NCI-H345 treated with DMSO at 0.1 percent for 48 hours (cell line): ENCODE measurements at regions not wholly inside any gene's neighbourhood (a gene's known extent, or its start where the extent isn't known, plus 50 kb on each side); places are given as distances from the start of the nearest gene placed in this dataset.

ENCODE experiments used
- DNase-seq: peaks from one replicate; lab custom pipeline; 2025; ENCODE audit not compliant: unreplicated experiment; lab: John Stamatoyannopoulos, UW

DNA sequence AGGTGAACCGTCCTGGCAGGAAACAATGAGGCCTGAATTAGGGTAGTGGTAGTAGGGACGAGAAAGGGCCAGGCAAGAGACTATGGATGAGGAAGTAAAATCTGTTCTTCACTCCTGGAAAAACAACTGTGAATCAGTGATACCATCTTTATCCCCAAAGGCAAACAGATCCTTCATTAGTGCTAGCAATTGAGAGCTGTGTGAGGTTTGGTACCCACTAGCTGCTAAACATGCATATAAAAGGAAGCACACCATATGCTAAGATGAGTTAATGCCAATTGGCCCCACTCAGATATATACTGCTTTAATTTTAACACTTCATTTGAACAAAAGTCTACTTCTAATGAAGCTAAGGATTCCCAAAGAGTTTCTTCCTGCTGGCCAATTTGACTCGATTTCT lies 244.8 kb upstream of the NR4A3 start:
- no peak for DNase-seq

DNA sequence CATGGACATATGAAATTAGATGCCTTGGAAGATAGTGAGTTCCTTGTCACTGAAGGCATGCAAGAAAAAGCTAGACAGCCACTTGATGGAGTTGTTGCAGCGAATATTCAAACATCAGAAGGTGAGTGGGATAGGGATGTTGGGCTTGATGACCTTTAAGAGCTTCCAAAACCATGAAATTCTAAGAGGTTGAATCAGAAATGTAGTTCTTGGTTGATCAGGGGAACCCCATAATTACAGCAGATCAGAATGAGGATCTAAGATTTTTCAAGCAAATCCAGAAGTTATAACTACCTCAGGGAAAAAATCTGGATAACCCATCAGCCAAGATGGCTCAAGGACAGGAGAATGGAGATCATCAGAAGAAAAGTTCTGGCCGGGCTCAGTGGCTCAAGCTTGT lies 244.3 kb upstream of the NR4A3 start:
- DNase-seq = no peak

DNA sequence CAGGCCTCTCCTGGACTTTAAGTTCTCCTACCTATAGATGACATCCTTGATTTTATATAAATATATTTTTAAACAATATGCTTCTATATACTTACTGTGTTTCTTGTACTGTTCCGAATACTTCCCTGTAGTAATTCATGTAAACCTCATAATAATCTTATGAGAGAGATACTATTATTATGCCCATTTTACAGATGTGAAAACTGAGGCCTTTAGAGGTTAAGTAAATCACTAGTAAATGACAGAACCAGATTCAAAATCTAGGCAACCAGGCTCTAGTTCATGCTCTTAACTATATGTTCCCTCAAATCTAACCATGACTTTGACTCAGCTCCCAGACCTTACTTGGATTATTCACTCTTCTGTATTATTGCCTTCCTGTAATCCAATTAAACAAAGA lies 243.0 kb upstream of the NR4A3 start:
- DNase-seq = no peak

DNA sequence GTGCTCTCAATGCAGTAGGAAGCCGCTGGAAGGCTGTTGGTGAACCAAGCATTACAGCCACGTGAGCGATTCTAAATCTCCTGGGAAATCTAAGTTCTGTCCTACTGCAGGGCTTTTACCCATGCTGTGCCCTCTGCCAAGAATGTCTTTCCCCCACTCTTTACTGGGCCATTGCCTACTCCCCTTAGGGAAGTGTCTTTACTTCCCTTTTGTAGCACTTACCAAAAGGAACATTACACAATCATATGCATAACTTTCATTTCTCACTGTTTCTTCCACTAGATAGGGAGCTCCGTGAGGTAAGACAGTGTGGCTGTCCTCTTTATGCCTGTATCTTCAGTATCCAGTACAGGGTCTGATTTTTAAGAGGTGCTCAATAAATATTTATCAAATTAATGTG lies 241.7 kb upstream of the NR4A3 start:
- no peak for DNase-seq

DNA sequence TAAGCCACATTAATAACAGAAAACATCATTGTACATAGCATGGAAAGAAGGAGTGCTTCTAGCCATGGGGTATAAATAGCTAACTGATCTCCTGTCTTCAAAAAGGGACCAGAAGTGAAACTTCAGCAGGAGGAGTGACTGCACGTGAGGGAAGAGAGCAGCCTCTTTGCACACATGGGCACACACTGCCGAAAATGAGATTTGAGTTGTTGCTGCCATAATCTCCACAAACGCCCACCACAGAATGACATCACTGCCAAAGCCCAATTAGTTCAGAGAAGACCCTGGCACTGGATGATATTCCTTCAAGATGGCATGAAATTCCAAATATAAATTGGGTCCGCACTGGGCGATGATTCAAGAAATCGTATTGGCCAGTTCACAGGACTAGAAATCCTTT lies 238.9 kb upstream of the NR4A3 start:
- no peak for DNase-seq

DNA sequence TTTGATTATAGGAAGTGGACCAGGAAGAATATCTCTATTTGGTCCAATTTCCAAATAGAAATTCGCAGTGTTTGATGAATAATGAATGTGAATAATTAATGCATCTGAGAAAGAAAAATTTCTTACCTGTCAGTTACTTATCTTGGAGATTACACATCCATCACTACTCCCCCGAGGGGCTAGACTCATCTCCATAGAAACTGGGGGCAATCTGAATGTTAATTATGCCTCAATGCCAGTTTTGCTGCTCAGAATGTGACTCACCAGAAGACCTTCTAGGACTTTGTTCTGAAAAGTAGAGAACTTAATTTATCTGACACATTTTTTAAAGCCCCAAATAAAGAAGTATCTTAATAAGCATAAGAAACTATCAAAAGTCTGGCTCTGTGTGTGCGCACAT lies 233.4 kb upstream of the NR4A3 start:
- no peak for DNase-seq

DNA sequence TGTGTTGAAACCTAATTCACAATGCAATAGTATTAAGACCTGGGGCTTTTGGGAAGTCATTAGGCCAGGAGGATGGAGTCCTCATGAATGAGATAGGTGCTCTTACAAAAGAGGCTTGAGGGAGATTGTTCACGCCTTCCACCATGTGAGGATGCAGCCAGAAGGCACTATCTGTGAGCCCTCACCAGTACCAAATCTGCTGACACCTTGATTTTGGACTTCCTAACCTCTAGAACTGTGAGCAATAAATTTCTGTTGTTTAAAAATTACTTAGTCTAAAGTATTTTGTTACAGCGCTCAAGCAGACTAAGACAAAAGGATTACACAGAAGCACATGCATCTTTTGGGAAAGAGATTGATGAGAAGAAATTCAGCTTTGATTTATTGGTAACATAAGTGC lies 232.9 kb upstream of the NR4A3 start:
- DNase-seq = no peak

DNA sequence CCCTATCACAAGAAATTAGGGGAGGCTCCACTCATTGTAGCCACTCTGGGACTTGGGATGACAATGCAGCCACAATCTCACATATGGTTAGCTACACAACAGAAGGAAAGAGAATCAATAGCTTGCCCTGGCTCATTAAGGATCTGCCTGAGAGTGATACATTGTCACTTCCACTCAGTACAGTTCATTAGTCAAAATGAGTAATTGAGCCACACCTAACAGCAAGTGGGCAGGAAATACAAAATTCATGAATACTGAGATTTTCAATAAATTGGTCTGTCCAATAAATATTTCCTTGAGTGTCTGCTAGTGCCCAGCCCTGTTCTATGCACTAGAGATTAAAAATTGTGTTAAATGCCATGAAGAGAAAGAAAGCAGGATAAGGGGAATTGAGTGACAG lies 231.3 kb upstream of the NR4A3 start:
- DNase-seq = no peak

DNA sequence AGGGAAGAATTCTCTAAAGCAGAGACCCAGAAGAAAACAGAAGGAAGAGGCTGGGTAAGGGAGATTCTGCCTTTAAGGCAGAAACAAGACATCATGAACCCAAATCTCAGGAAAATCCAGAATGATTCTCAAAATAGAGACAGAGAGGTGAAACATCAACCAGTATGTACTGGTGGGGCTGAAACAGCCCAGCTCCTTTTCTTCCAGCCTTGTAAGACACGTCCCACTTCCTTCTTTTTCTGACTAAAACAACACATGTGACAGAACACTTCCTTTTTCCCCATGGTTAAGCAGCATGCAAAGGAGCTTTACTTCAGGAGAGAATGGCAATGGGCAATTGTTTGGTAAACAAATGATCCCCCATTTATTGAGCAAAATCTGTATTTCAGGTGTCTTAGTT lies 230.8 kb upstream of the NR4A3 start:
- DNase-seq = no peak

DNA sequence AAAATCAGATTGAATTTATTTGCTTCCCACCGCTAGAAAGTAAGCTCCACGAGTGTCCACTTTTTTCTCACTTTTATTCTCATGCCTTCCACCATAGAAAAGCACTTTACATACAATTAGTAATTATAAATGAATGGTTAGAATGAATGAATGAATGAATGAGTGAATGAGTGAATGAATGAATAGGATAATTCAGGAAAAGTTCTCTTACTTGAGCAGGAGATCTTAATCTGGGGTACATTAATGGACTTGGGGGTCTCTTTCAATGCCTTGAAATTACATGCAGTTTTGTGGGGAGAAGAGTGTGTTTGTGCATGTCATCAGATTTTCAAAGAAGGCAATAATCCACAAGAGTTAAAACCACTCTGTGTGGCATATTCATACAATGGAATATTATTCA lies 229.9 kb upstream of the NR4A3 start:
- no peak for DNase-seq

DNA sequence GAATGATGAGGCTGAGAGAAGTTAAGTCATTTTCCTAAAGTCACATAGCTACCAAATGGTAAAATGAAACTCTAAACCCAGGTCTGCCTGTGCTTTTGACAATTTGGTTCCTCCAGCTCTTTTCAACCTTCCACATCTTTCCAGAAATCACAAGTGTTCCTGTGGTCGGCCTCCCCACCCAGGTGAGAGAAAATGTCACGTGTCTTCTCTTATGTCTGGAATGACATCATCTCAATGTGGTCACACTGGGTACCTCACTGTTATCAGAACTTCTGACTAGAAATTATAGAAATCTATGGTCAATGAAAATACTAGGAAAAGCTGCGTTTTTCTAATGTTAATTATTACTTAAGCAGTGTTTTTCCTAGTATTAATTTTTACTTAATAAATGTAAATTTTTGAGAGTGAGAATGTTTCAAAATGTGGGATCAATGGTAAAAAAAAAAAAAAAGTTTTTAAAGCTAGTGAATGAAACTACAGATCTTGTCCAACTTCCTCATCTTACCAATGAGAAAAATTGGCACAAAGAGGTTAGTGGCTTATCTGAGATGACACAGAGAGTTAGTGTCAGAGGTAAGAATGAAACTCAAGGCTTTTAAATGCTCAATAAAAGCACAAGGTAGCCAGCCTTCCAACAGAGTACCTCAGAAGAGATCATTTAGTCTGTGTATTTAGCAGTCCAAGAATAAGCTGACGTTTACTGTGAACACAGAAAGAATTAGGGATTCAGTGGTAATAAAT lies 228.7 kb upstream of the NR4A3 start:
- DNase-seq = no peak

DNA sequence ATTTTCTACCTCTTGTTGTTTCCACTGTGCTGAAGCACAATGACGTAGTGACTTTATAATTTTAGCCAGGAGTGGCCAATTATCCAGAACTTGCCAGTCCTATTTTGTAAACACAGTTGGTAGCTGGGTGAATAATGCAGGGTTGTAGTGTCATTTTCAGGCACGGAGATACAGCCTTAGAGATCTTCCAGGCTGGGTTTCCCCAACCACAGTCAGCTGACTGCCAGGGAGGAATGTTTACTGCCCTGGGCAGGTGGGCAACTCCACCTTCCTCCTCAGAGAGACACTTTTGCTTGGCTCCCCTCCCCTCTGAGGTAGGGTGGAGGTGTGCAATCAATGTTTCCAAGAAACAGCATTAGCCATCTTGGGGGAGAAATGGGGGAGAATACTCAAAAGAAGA lies 228.1 kb upstream of the NR4A3 start:
- no peak for DNase-seq

DNA sequence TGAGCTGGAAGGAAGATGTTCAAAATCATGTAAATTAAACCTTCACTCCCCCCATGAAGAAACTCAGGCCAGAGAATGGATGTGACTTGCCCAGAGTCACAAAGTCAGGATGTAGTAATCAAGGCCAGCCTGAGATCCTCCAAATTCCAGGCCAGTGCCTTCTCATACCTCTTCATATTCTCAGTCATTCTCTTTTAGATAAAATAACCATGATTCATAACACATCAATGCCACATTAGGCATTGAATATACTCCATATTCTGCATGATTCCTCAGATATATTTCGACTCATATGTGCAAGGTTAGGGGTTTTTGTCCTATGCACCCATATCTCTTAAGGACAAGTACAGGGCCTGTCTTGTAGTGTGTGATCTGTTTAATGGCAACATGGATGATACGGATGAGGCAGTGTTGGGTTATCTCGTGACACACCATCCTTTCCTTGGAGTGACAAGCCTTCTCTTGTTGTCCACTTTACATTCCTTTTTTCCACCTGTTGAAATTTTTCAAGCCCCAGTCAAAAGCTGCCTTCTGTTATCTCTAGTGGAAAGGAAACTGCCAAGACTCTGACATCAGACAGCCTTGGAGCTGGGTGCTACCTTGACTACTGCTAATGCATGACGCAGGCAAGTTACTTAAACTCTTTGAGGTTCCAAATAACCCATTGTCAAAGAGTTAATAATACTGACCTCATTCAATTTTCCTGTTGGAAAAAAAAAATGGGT lies 227.5 kb upstream of the NR4A3 start:
- no peak for DNase-seq

DNA sequence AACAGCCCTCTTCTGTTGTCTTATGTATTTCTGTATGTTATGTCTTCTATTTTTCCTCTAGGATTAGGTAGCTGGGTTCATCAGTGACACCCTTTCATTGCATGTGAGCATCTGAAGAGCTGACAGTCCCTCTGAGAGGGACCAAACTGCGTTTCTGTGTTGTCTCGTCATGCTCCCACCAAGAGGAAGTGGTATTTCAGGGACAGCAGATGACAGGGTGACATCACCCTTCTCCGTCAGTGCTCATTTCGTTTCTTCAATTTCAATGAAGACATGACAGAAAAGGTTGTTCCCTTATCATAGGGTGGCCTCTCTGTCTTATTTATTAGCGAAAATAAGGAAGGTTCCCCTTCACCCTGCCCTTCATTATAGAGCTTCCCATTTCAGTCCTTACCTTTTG lies 225.9 kb upstream of the NR4A3 start:
- DNase-seq = no peak

DNA sequence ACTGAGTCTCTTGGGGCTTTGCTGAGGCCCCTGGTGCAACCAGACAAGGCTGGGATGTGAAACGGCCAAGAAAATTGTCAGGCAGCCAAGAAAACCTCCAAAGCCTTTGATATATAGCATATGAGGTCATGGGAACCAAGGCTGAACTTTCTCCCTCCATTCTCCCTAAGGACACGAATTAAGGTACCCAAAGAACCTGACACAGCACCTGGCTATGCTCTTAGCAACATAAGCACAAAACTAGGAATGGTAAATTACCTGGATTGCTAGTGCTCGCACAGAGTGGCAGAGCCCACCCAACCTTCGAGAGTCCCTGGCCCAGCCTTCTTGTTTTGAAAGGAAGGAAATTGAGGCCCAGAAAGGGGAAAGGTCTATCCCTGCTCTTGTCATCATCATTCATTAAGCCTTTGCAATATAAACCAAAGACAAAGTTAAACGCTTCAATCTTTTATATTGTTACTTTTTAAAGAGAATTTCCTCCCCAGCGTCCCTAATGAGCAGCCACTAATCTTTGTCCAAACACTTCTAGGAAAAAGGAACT lies 220.0 kb upstream of the NR4A3 start:
- no peak for DNase-seq

DNA sequence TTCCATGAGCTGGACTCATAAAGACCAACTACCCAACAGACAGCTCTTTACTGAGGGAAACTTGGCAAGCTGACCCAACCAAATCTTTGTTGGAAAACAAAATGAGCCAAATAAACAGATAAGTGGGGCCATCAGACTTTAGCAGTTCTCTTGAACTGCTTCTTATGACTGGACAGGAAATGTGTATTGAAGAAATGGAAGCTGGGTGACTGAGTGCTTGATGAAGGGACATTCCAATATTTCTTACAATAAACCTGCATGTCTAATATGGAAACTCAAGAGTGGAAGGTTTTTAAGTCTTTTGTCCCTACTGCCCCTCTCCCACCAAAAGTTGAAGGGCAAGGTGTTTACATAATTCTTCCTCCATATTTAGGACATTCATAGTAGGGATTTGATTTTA lies 218.8 kb upstream of the NR4A3 start:
- DNase-seq = no peak

DNA sequence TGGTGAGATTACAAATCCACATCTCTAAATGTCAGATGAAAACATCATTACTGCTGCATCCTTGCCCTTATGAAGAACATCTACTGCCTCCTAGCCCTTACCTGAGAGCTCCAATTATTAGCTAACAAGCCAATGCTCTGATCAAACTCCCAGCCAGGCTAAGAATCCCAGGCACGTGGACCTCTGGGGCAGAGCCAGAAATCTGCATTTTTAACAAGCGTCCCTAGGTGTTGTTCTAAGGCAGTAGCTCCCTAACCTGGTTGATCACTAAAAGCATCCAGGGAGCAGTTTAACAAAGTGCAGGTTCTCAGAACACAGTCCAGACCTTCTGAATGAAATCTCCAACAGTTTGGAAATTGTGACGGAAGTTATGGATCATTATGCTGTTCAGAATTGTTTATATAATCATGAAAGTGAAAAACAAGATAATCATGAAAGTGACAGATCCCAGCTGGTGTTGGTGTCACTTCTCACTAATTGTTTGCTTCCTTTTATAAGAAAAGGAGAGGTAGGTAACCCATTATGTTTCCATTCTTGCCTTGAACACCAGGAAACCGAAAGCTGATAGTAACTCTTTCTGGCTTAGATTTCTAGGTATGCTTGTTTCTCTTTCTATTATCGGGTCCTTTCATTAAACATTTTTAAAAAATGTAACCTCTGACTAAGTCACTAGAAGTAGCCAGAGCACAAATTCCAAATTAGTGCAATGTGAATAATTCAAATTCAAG lies 216.5 kb upstream of the NR4A3 start:
- DNase-seq = no peak

DNA sequence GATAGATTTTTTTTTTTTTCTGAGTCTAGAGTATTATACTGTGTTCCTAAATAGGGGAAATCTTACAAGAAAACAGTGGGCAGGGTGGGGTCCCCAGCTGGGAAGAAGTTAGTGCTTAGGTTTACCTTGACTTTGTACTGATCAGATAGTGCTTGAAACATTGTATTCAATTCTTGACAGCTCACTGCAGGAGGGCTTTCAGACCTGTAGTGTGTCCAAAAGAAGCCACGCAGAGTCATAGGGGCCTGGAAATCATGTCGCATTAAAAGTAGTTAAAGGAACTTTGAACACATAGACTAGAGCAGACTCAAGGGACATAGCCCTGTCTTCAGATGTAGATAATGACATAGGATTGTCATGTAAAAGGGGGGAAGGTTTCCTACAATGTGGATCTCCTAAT lies 215.4 kb upstream of the NR4A3 start:
- no peak for DNase-seq

DNA sequence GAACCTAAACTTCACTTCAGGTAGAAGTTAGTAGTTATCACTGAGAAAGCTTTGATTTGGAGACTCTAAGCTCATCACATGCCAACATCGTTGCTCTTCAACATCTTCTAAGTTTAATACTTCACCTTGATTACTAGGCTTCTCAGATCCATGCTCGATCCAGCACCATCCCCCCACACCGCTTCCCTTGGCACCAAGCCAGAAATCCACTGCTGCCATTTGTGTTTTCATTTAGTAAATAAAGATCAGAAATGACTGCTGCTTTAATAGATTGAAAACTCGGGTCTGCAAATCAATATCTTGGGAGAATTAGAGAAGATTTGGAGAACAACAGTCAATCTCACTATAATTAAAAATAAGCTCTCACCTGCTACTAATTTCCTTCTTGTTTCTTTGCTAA lies 214.7 kb upstream of the NR4A3 start:
- peak; percentile 26 for DNase-seq

DNA sequence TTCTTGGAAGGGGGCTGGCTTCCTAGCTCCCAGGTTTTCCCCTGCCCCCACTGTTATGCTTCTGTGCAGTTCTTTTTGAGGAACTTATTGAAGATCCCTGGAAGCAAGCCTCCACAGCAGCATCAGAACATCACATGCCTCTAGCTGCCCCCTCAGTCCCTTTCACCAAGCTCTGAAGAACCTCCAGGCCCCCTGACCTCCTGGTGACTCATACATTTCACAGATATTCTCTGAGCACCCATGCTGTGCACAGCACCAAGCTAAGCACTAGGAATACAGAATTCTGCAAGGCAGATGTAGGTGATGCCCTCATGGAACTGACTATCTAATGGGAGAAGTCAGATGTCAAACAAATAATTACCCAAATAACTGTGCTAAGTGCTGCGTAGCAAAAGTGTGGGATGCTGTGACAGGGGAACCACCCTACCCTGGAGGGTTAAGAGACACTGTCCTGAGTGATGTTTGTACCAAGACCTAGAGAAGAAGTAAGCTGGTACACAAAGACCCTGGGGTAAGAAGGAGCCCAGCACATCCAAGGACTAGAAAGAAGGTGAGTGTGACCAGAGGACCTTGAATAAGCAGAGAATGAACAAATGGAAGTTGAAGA lies 213.7 kb upstream of the NR4A3 start:
- no peak for DNase-seq

DNA sequence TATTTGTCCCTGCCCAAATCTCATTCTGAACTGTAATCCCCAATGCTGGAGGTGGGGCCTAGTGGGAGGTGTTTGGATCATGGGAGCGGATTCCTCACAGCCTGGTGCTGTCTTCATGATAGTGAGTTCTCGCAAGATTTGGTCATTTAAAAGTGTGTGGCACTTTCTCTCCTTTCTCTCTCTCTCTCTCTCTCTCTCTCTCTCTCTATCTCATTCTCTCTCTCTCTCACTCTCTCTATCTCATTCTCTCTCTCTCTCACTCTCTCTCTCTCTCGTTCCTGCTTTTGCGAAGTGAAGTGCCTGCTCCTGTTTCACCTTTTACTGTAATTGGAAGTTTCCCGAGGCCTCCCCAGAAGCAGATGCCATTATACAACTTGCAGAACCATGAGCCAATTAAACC lies 207.3 kb upstream of the NR4A3 start:
- no peak for DNase-seq

DNA sequence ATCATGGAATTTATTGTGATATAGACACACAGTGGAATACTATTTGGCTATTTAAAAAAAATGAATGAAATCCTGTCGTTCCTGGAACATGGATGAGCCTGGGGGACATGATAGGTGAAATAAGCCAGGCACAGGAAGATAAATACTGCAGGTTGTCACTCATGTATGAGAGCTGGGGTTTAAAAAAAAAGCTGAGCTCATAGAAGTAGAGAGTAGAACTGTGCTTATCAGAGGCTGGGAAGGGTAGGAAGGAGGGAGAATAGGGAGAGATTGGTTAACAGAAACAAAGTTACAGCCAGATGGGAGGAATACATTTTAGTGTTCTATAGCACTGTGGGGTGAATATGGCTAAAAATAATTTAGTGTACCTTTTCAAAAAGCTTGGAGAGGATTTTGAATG lies 200.6 kb upstream of the NR4A3 start:
- DNase-seq = no peak
